ENCODE measurements at regions not wholly inside any gene's neighbourhood (a gene's known extent, or its start where the extent isn't known, plus 50 kb on each side); places are given as distances from the start of the nearest gene placed in this dataset.

- DNase-seq (ENCODE audit: low read depth in 3 of 3, low spot score in 2 of 3) = no peak
These were observed 438.3 kb downstream of the SLC16A7 start for GRCh38 chr12:60034147-60034546.

- no peak for DNase-seq (ENCODE audit: low read depth in 3 of 3, low spot score in 2 of 3)
These were observed 440.0 kb downstream of the SLC16A7 start for GRCh38 chr12:60035835-60036234.

GRCh38 chr12:60042835-60043234 is 447.0 kb downstream of the SLC16A7 start:
- no peak for DNase-seq (ENCODE audit: low read depth in 3 of 3, low spot score in 2 of 3)

- no peak for DNase-seq (ENCODE audit: low read depth in 3 of 3, low spot score in 2 of 3)
These were observed 447.4 kb downstream of the SLC16A7 start for GRCh38 chr12:60043236-60043635.

- no peak for DNase-seq (ENCODE audit: low read depth in 3 of 3, low spot score in 2 of 3)
These were observed 456.7 kb downstream of the SLC16A7 start for GRCh38 chr12:60052483-60052882.

- DNase-seq (ENCODE audit: low read depth in 3 of 3, low spot score in 2 of 3) = no peak
These were observed 463.4 kb downstream of the SLC16A7 start for GRCh38 chr12:60059180-60059579.

GRCh38 chr12:60066655-60067054 is 470.8 kb downstream of the SLC16A7 start:
- DNase-seq (ENCODE audit: low read depth in 3 of 3, low spot score in 2 of 3) = no peak

- no peak for DNase-seq (ENCODE audit: low read depth in 3 of 3, low spot score in 2 of 3)
These were observed 474.7 kb downstream of the SLC16A7 start for GRCh38 chr12:60070552-60070951.

GRCh38 chr12:60071759-60072191 is 475.9 kb downstream of the SLC16A7 start:
- DNase-seq (ENCODE audit: low read depth in 3 of 3, low spot score in 2 of 3) = no peak

GRCh38 chr12:60072911-60073310 is 477.1 kb downstream of the SLC16A7 start:
- DNase-seq (ENCODE audit: low read depth in 3 of 3, low spot score in 2 of 3) = no peak

GRCh38 chr12:60075091-60075490 is 479.3 kb downstream of the SLC16A7 start:
- DNase-seq (ENCODE audit: low read depth in 3 of 3, low spot score in 2 of 3) = no peak

GRCh38 chr12:60078026-60078425 is 482.2 kb downstream of the SLC16A7 start:
- no peak for DNase-seq (ENCODE audit: low read depth in 3 of 3, low spot score in 2 of 3)

- no peak for DNase-seq (ENCODE audit: low read depth in 3 of 3, low spot score in 2 of 3)
These were observed 497.6 kb downstream of the SLC16A7 start for GRCh38 chr12:60093428-60093827.

- no peak for DNase-seq (ENCODE audit: low read depth in 3 of 3, low spot score in 2 of 3)
These were observed 498.6 kb downstream of the SLC16A7 start for GRCh38 chr12:60094436-60094835.

- no peak for DNase-seq (ENCODE audit: low read depth in 3 of 3, low spot score in 2 of 3)
These were observed 500.9 kb downstream of the SLC16A7 start for GRCh38 chr12:60096727-60097126.

- DNase-seq (ENCODE audit: low read depth in 3 of 3, low spot score in 2 of 3) = no peak
These were observed 504.3 kb downstream of the SLC16A7 start for GRCh38 chr12:60100160-60100559.

GRCh38 chr12:60100852-60101251 is 505.0 kb downstream of the SLC16A7 start:
- DNase-seq (ENCODE audit: low read depth in 3 of 3, low spot score in 2 of 3) = no peak

GRCh38 chr12:60101715-60102114 is 505.9 kb downstream of the SLC16A7 start:
- DNase-seq (ENCODE audit: low read depth in 3 of 3, low spot score in 2 of 3) = no peak

- DNase-seq (ENCODE audit: low read depth in 3 of 3, low spot score in 2 of 3) = no peak
These were observed 510.4 kb downstream of the SLC16A7 start for GRCh38 chr12:60106214-60106613.

- DNase-seq (ENCODE audit: low read depth in 3 of 3, low spot score in 2 of 3) = no peak
These were observed 512.2 kb downstream of the SLC16A7 start for GRCh38 chr12:60107992-60108391.

GRCh38 chr12:60112063-60112462 is 516.2 kb downstream of the SLC16A7 start:
- DNase-seq (ENCODE audit: low read depth in 3 of 3, low spot score in 2 of 3) = no peak

- no peak for DNase-seq (ENCODE audit: low read depth in 3 of 3, low spot score in 2 of 3)
These were observed 516.9 kb downstream of the SLC16A7 start for GRCh38 chr12:60112763-60113162.

- no peak for DNase-seq (ENCODE audit: low read depth in 3 of 3, low spot score in 2 of 3)
These were observed 518.3 kb downstream of the SLC16A7 start for GRCh38 chr12:60114169-60114568.

GRCh38 chr12:60119327-60119726 is 523.5 kb downstream of the SLC16A7 start:
- no peak for DNase-seq (ENCODE audit: low read depth in 3 of 3, low spot score in 2 of 3)

Measured in right renal cortex interstitium (tissue), 3 donors.